ENCODE measurements at regions not wholly inside any gene's neighbourhood (a gene's known extent, or its start where the extent isn't known, plus 50 kb on each side); places are given as distances from the start of the nearest gene placed in this dataset.

- Mint-ChIP-seq H3K27ac (peak overlapping the region; percentile 92), H3K4me1 (peaks cover 52% of the 10 kb centered on the region), H3K36me3 (ENCODE audit: low read depth) (no peaks in the 10 kb centered on the region), H3K4me3 (no peak overlapping the region), H3K9me3 (peaks cover 1% of the 10 kb centered on the region), H3K27me3 (ENCODE audit: low read depth, poor library complexity) (peaks cover 13% of the 10 kb centered on the region)
- no peak for DNase-seq
- no peak for TF ChIP-seq CTCF (IDR thresholded peaks at IDR 0.05)
These were observed 311.2 kb upstream of the GATB start for GRCh38 chr4:152072001-152072485.

GRCh38 chr4:152070854-152071253, 310.0 kb upstream of the GATB start:
- no peak for DNase-seq
- peaks cover 10% of the 10 kb centered on the region for H3K27me3 Mint-ChIP-seq (ENCODE audit: low read depth, poor library complexity)
- no peaks in the 10 kb centered on the region for H3K9me3 Mint-ChIP-seq
- no peak for TF ChIP-seq CTCF (IDR thresholded peaks at IDR 0.05)
- H3K4me3 Mint-ChIP-seq = no peak overlapping the region
- no peaks in the 10 kb centered on the region for H3K36me3 Mint-ChIP-seq (ENCODE audit: low read depth)
- no peak overlapping the region for H3K27ac Mint-ChIP-seq
- H3K4me1 Mint-ChIP-seq = peaks cover 52% of the 10 kb centered on the region

GRCh38 chr4:152068866-152069265, 308.1 kb upstream of the GATB start:
- Mint-ChIP-seq H3K4me3 (no peak overlapping the region), H3K4me1 (peaks cover 53% of the 10 kb centered on the region), H3K27ac (no peak overlapping the region), H3K36me3 (ENCODE audit: low read depth) (no peaks in the 10 kb centered on the region), H3K9me3 (no peaks in the 10 kb centered on the region), H3K27me3 (ENCODE audit: low read depth, poor library complexity) (peaks cover 4% of the 10 kb centered on the region)
- TF ChIP-seq CTCF (IDR thresholded peaks at IDR 0.05) = no peak
- no peak for DNase-seq

- Mint-ChIP-seq H3K36me3 (ENCODE audit: low read depth) (no peaks in the 10 kb centered on the region), H3K27me3 (ENCODE audit: low read depth, poor library complexity) (peaks cover 7% of the 10 kb centered on the region), H3K4me3 (no peak overlapping the region), H3K9me3 (no peaks in the 10 kb centered on the region), H3K27ac (no peak overlapping the region), H3K4me1 (peaks cover 31% of the 10 kb centered on the region)
- DNase-seq = no peak
- no peak for TF ChIP-seq CTCF (IDR thresholded peaks at IDR 0.05)
These were observed 304.7 kb upstream of the GATB start for GRCh38 chr4:152065545-152065944.

GRCh38 chr4:152064753-152065152, 303.9 kb upstream of the GATB start:
- H3K4me1 Mint-ChIP-seq = peaks cover 29% of the 10 kb centered on the region
- no peak overlapping the region for H3K27ac Mint-ChIP-seq
- TF ChIP-seq CTCF (IDR thresholded peaks at IDR 0.05) = no peak
- H3K36me3 Mint-ChIP-seq (ENCODE audit: low read depth) = no peaks in the 10 kb centered on the region
- H3K27me3 Mint-ChIP-seq (ENCODE audit: low read depth, poor library complexity) = peaks cover 7% of the 10 kb centered on the region
- no peaks in the 10 kb centered on the region for H3K9me3 Mint-ChIP-seq
- no peak for DNase-seq
- H3K4me3 Mint-ChIP-seq = peak overlapping the region; percentile 34

GRCh38 chr4:152064282-152064681, 303.5 kb upstream of the GATB start:
- no peak for DNase-seq
- TF ChIP-seq CTCF (IDR thresholded peaks at IDR 0.05) = no peak
- peaks cover 29% of the 10 kb centered on the region for H3K4me1 Mint-ChIP-seq
- no peak overlapping the region for H3K27ac Mint-ChIP-seq
- H3K27me3 Mint-ChIP-seq (ENCODE audit: low read depth, poor library complexity) = peaks cover 7% of the 10 kb centered on the region
- no peak overlapping the region for H3K4me3 Mint-ChIP-seq
- H3K36me3 Mint-ChIP-seq (ENCODE audit: low read depth) = no peaks in the 10 kb centered on the region
- H3K9me3 Mint-ChIP-seq = peaks cover 2% of the 10 kb centered on the region

All from nephron progenitor cell (in vitro differentiated cells).